GM23338 (cell line): ENCODE measurements at regions not wholly inside any gene's neighbourhood (a gene's known extent, or its start where the extent isn't known, plus 50 kb on each side); places are given as distances from the start of the nearest gene placed in this dataset.

Experiments
- CREB1 ChIP-seq: fragments of 250-450 bp; sonication (Bioruptor Pico); IDR thresholded peaks from 2 replicates; pipeline ENCODE4 v1.5.0; 2020; ENCODE audit warnings: low read depth, mild to moderate bottlenecking, moderate library complexity
- EZH2 ChIP-seq: fragments of 200-600 bp; sonication (generic); IDR thresholded peaks from one replicate; pipeline ENCODE4 v1.8.0; 2017; ENCODE audit warnings: antibody characterized with exemption, mild to moderate bottlenecking, low read depth; ENCODE audit not compliant: unreplicated experiment
- POLR2AphosphoS5 ChIP-seq: IDR thresholded peaks from 2 replicates; pipeline ENCODE4 v1.6.1; 2016; ENCODE audit warnings: antibody characterized with exemption, low read depth
- TF ChIP-seq, protein P1 (sequence below): IDR thresholded peaks from one replicate; pipeline ENCODE4 v1.6.1; 2018; ENCODE audit warnings: antibody characterized with exemption; ENCODE audit not compliant: unreplicated experiment
- TF ChIP-seq, protein P2 (sequence below), 2 experiments: fragments of 200-600 bp in 1 of 2; sonication (generic) in 1 of 2; conservative IDR thresholded peaks; 2 replicates each; pipeline versions ENCODE4 v1.5.1 to v1.6.1; 2016 to 2017; ENCODE audit warnings: antibody characterized with exemption in 2 of 2, low read depth in 2 of 2, mild to moderate bottlenecking in 2 of 2, moderate library complexity in 1 of 2
- TF ChIP-seq, protein P3 (sequence below): fragments of 250-450 bp; sonication (Bioruptor Pico); IDR thresholded peaks from 2 replicates; pipeline ENCODE4 v1.5.0; 2020; ENCODE audit warnings: mild to moderate bottlenecking, moderate library complexity

DNA sequence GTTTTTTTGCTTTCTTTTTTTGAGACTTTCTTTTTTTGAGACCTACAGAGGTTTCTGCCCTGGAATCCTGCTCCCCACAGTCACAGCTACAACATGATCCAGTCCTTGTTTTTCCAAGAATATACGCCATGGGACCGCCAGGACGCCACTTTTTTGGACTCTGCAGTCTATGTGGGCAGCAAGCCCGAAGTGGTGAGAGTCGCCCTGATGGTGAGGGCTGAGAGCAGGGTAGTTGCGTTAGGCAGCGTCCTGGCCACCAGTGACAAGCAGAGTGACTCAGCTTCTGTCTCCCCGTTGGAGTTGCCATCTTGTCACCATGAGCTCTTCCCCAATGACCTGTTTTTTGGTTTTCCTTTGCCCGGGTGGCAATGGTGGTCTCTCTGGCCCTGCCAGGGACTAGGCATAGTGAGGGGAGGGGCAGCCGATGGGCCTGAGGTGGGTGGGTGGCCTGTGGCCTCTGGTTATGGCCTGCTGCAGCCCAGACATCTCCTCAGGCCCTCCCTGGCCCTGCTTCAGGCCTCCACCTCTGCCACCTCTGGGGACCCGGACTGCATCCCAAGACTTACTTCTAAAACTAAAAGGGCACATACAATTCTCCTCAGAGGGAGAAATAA lies 88.0 kb upstream of the MALRD1 start:
- TF ChIP-seq, protein P1, sequence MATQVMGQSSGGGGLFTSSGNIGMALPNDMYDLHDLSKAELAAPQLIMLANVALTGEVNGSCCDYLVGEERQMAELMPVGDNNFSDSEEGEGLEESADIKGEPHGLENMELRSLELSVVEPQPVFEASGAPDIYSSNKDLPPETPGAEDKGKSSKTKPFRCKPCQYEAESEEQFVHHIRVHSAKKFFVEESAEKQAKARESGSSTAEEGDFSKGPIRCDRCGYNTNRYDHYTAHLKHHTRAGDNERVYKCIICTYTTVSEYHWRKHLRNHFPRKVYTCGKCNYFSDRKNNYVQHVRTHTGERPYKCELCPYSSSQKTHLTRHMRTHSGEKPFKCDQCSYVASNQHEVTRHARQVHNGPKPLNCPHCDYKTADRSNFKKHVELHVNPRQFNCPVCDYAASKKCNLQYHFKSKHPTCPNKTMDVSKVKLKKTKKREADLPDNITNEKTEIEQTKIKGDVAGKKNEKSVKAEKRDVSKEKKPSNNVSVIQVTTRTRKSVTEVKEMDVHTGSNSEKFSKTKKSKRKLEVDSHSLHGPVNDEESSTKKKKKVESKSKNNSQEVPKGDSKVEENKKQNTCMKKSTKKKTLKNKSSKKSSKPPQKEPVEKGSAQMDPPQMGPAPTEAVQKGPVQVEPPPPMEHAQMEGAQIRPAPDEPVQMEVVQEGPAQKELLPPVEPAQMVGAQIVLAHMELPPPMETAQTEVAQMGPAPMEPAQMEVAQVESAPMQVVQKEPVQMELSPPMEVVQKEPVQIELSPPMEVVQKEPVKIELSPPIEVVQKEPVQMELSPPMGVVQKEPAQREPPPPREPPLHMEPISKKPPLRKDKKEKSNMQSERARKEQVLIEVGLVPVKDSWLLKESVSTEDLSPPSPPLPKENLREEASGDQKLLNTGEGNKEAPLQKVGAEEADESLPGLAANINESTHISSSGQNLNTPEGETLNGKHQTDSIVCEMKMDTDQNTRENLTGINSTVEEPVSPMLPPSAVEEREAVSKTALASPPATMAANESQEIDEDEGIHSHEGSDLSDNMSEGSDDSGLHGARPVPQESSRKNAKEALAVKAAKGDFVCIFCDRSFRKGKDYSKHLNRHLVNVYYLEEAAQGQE = no peak
- TF ChIP-seq, protein P2, sequence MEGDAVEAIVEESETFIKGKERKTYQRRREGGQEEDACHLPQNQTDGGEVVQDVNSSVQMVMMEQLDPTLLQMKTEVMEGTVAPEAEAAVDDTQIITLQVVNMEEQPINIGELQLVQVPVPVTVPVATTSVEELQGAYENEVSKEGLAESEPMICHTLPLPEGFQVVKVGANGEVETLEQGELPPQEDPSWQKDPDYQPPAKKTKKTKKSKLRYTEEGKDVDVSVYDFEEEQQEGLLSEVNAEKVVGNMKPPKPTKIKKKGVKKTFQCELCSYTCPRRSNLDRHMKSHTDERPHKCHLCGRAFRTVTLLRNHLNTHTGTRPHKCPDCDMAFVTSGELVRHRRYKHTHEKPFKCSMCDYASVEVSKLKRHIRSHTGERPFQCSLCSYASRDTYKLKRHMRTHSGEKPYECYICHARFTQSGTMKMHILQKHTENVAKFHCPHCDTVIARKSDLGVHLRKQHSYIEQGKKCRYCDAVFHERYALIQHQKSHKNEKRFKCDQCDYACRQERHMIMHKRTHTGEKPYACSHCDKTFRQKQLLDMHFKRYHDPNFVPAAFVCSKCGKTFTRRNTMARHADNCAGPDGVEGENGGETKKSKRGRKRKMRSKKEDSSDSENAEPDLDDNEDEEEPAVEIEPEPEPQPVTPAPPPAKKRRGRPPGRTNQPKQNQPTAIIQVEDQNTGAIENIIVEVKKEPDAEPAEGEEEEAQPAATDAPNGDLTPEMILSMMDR (conservative IDR thresholded peaks at IDR 0.05; ENCODE audit: low read depth in 2 of 2) = no peak
- TF ChIP-seq CREB1 (CRISPR knock-in tag) (no peak), POLR2AphosphoS5 (no peak), EZH2 (no peak)
- TF ChIP-seq, protein P3, sequence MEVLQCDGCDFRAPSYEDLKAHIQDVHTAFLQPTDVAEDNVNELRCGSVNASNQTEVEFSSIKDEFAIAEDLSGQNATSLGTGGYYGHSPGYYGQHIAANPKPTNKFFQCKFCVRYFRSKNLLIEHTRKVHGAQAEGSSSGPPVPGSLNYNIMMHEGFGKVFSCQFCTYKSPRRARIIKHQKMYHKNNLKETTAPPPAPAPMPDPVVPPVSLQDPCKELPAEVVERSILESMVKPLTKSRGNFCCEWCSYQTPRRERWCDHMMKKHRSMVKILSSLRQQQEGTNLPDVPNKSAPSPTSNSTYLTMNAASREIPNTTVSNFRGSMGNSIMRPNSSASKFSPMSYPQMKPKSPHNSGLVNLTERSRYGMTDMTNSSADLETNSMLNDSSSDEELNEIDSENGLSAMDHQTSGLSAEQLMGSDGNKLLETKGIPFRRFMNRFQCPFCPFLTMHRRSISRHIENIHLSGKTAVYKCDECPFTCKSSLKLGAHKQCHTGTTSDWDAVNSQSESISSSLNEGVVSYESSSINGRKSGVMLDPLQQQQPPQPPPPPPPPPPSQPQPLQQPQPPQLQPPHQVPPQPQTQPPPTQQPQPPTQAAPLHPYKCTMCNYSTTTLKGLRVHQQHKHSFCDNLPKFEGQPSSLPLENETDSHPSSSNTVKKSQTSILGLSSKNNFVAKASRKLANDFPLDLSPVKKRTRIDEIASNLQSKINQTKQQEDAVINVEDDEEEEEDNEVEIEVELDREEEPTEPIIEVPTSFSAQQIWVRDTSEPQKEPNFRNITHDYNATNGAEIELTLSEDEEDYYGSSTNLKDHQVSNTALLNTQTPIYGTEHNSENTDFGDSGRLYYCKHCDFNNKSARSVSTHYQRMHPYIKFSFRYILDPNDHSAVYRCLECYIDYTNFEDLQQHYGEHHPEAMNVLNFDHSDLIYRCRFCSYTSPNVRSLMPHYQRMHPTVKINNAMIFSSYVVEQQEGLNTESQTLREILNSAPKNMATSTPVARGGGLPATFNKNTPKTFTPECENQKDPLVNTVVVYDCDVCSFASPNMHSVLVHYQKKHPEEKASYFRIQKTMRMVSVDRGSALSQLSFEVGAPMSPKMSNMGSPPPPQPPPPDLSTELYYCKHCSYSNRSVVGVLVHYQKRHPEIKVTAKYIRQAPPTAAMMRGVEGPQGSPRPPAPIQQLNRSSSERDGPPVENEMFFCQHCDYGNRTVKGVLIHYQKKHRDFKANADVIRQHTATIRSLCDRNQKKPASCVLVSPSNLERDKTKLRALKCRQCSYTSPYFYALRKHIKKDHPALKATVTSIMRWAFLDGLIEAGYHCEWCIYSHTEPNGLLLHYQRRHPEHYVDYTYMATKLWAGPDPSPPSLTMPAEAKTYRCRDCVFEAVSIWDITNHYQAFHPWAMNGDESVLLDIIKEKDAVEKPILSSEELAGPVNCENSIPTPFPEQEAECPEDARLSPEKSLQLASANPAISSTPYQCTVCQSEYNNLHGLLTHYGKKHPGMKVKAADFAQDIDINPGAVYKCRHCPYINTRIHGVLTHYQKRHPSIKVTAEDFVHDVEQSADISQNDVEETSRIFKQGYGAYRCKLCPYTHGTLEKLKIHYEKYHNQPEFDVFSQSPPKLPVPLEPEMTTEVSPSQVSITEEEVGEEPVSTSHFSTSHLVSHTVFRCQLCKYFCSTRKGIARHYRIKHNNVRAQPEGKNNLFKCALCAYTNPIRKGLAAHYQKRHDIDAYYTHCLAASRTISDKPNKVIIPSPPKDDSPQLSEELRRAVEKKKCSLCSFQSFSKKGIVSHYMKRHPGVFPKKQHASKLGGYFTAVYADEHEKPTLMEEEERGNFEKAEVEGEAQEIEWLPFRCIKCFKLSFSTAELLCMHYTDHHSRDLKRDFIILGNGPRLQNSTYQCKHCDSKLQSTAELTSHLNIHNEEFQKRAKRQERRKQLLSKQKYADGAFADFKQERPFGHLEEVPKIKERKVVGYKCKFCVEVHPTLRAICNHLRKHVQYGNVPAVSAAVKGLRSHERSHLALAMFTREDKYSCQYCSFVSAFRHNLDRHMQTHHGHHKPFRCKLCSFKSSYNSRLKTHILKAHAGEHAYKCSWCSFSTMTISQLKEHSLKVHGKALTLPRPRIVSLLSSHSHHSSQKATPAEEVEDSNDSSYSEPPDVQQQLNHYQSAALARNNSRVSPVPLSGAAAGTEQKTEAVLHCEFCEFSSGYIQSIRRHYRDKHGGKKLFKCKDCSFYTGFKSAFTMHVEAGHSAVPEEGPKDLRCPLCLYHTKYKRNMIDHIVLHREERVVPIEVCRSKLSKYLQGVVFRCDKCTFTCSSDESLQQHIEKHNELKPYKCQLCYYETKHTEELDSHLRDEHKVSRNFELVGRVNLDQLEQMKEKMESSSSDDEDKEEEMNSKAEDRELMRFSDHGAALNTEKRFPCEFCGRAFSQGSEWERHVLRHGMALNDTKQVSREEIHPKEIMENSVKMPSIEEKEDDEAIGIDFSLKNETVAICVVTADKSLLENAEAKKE (CRISPR knock-in tag) = no peak
